ENCODE measurements at regions not wholly inside any gene's neighbourhood (a gene's known extent, or its start where the extent isn't known, plus 50 kb on each side); places are given as distances from the start of the nearest gene placed in this dataset.

DNA sequence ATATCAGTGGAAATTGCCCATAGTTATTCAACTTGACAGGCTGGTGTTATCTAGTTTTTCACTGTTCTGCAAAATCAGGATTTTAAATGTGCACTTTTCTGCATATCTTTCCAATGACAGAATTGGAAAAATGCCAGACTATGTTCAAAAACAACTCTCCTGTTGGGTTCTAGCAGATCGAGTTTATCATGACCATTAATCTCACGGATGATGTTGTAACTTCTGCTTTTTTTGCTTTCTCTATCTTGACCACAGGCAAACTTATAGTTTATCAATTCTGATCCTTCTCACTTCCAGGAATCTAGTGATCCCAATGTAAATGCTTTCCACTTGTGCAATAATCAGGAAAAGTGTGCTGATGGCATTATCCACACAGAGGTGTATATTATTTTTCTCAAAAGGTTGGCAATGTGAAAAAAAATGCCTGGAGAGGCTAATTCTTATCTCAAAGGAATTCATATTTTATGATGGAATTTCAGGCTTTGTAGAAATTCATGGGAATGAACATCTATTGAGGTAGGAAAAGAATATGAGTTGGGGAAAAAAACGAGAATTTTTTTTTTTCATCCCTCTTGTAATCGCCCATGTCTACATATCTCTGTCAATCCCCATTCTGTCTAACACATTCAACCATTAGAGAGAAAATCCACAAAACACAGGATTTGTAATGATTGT, 73.6 kb upstream of the DAB2 start:
- TF ChIP-seq, protein P1, sequence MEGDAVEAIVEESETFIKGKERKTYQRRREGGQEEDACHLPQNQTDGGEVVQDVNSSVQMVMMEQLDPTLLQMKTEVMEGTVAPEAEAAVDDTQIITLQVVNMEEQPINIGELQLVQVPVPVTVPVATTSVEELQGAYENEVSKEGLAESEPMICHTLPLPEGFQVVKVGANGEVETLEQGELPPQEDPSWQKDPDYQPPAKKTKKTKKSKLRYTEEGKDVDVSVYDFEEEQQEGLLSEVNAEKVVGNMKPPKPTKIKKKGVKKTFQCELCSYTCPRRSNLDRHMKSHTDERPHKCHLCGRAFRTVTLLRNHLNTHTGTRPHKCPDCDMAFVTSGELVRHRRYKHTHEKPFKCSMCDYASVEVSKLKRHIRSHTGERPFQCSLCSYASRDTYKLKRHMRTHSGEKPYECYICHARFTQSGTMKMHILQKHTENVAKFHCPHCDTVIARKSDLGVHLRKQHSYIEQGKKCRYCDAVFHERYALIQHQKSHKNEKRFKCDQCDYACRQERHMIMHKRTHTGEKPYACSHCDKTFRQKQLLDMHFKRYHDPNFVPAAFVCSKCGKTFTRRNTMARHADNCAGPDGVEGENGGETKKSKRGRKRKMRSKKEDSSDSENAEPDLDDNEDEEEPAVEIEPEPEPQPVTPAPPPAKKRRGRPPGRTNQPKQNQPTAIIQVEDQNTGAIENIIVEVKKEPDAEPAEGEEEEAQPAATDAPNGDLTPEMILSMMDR (IDR thresholded peaks at IDR 0.05; ENCODE audit: insufficient read depth, low read length, poor library complexity, severe bottlenecking) = no peak
- Histone ChIP-seq H3K4me3 (replicated peaks; ENCODE audit: low read depth, low read length) (no peak overlapping the region), H3K27me3 (replicated peaks; ENCODE audit: control insufficient read depth, insufficient read depth, low read length) (no peaks in the 10 kb centered on the region), H3K36me3 (ENCODE audit: control insufficient read depth, insufficient read depth, low read length) (no peaks in the 10 kb centered on the region)
- DNase-seq (ENCODE audit: extremely low read depth, insufficient read length) = no peak

DNA sequence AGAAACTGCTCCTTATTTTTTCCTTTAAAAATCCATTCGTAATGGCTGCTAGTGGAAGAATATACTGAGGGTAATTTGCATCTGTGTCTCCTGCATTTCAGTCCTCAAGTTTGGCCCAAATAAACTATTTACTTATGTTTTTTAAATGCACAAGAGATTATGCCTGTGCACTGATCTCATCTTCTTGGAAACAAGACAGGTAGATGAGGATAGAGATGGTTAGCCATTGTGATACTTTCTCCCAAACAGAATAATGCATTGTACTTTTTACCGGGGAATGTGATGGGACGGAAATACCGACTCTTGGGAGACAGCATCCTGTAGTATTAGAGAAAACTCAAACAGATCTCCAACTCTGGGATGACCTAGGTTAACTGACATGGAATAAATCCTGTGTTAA, 72.5 kb upstream of the DAB2 start:
- no peak for DNase-seq (ENCODE audit: extremely low read depth, insufficient read length)
- H3K27me3 ChIP-seq (replicated peaks; ENCODE audit: control insufficient read depth, insufficient read depth, low read length) = no peaks in the 10 kb centered on the region
- H3K36me3 ChIP-seq (ENCODE audit: control insufficient read depth, insufficient read depth, low read length) = no peaks in the 10 kb centered on the region
- TF ChIP-seq, protein P1 (IDR thresholded peaks at IDR 0.05; ENCODE audit: insufficient read depth, low read length, poor library complexity, severe bottlenecking) = no peak
- H3K4me3 ChIP-seq (replicated peaks; ENCODE audit: low read depth, low read length) = no peak overlapping the region

DNA sequence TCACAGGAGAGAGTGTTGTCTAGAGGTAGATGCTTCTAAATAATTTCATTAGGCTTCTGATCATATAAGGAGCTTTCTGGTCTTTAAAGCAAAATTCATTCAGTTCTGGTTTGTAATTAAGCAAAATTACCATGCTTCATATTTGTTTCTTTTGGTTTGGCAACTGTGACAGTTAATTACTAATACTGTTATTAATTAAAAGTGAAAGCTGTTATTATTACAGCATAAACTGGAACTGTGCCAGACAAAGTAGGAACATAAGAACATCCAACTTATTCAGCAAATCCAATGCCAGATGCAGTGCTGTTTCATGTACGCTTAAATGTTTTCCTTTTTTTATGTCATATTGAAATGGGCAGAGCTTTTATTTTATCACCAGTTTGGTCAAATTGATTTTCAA, 70.4 kb upstream of the DAB2 start:
- no peaks in the 10 kb centered on the region for H3K27me3 ChIP-seq (replicated peaks; ENCODE audit: control insufficient read depth, insufficient read depth, low read length)
- no peak overlapping the region for H3K4me3 ChIP-seq (replicated peaks; ENCODE audit: low read depth, low read length)
- no peak for DNase-seq (ENCODE audit: extremely low read depth, insufficient read length)
- TF ChIP-seq, protein P1 (IDR thresholded peaks at IDR 0.05; ENCODE audit: insufficient read depth, low read length, poor library complexity, severe bottlenecking) = no peak
- H3K36me3 ChIP-seq (ENCODE audit: control insufficient read depth, insufficient read depth, low read length) = no peaks in the 10 kb centered on the region

DNA sequence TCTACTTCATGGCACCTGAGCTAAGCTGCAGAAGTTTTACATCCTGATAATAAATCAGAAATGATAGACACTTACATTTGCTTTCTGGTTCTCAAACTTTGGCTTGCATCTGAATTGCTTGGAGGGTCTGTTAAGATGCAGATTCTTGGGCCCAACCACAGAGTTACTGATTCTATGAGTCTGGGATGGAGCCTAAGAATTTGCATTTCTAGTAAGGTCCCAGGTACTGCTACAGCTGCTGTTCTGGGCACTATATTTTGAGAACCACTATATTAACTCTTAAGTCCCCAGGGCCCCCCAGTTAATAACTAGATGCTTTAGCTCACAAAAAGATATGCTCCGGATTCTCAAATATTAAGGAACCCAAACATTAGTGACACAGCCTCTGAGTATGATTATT, 69.8 kb upstream of the DAB2 start:
- Histone ChIP-seq H3K4me3 (replicated peaks; ENCODE audit: low read depth, low read length) (no peak overlapping the region), H3K36me3 (ENCODE audit: control insufficient read depth, insufficient read depth, low read length) (no peaks in the 10 kb centered on the region), H3K27me3 (replicated peaks; ENCODE audit: control insufficient read depth, insufficient read depth, low read length) (no peaks in the 10 kb centered on the region)
- TF ChIP-seq, protein P1 (IDR thresholded peaks at IDR 0.05; ENCODE audit: insufficient read depth, low read length, poor library complexity, severe bottlenecking) = no peak
- DNase-seq (ENCODE audit: extremely low read depth, insufficient read length) = no peak

DNA sequence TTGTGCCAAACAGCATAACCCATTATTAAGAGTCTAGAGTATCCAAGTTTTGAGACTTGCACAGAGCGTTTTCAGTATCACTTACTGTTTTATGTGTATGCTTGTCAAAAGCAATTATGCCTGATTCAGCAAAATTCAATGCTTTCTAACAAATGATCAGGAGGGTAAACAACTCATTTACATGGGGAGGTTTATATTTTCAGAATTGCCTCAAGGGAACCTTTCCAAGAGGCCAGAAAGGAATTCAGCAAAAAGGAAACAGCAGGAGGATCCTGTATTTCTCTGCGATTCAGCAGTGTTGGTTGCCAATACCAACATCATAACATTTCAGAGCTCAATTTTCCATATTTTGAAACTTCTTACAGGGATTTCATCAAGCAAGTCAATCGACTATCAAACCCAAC, 69.3 kb upstream of the DAB2 start:
- no peaks in the 10 kb centered on the region for H3K27me3 ChIP-seq (replicated peaks; ENCODE audit: control insufficient read depth, insufficient read depth, low read length)
- no peaks in the 10 kb centered on the region for H3K36me3 ChIP-seq (ENCODE audit: control insufficient read depth, insufficient read depth, low read length)
- TF ChIP-seq, protein P1 (IDR thresholded peaks at IDR 0.05; ENCODE audit: insufficient read depth, low read length, poor library complexity, severe bottlenecking) = no peak
- H3K4me3 ChIP-seq (replicated peaks; ENCODE audit: low read depth, low read length) = no peak overlapping the region
- DNase-seq (ENCODE audit: extremely low read depth, insufficient read length) = no peak

DNA sequence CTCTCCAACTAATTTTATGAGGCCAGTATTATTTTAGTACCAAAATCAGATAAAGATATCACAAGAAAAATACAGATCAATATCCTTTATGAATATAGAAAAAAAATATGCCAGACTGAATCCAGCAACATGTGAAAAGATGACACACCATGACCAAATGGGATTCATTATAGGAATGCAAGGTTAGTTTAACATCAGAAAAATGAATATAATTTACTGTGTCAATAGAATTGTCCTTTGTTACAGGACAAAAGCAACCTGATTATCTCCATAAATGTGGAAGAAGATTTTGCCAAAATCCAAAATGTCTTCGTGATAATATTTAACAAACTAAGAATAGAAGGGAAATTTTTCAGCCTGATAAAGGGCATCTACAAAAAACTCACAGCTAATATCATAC, 66.4 kb upstream of the DAB2 start:
- H3K27me3 ChIP-seq (replicated peaks; ENCODE audit: control insufficient read depth, insufficient read depth, low read length) = no peaks in the 10 kb centered on the region
- TF ChIP-seq, protein P1 (IDR thresholded peaks at IDR 0.05; ENCODE audit: insufficient read depth, low read length, poor library complexity, severe bottlenecking) = no peak
- H3K36me3 ChIP-seq (ENCODE audit: control insufficient read depth, insufficient read depth, low read length) = no peaks in the 10 kb centered on the region
- H3K4me3 ChIP-seq (replicated peaks; ENCODE audit: low read depth, low read length) = no peak overlapping the region
- no peak for DNase-seq (ENCODE audit: extremely low read depth, insufficient read length)
